ENCODE measurements at regions not wholly inside any gene's neighbourhood (a gene's known extent, or its start where the extent isn't known, plus 50 kb on each side); places are given as distances from the start of the nearest gene placed in this dataset.

- POLR2A ChIA-PET (ENCODE audit: unreplicated experiment) = no interaction called here
Measured at GRCh38 chr13:109669956-109670355, 116.4 kb downstream of the IRS2 start.

More at GRCh38 chr13:109669956-109670355, 116.4 kb downstream of the IRS2 start:
- no peak for TF ChIP-seq BHLHE40 (IDR thresholded peaks at IDR 0.05; ENCODE audit: low read depth, low read length)
- no peak for TF ChIP-seq SMC3 (IDR thresholded peaks at IDR 0.05; ENCODE audit: low read depth, low read length)
- TF ChIP-seq USF2 (IDR thresholded peaks at IDR 0.05; ENCODE audit: low read depth, low read length) = no peak
- TF ChIP-seq POLR2A (IDR thresholded peaks at IDR 0.05; ENCODE audit: low read depth, low read length) = no peak
- TF ChIP-seq MAFK (IDR thresholded peaks at IDR 0.05; ENCODE audit: low read depth, low read length) = no peak
- TF ChIP-seq FOS (IDR thresholded peaks at IDR 0.05; ENCODE audit: low read depth, low read length) = no peak
- no peak for TF ChIP-seq RAD21 (IDR thresholded peaks at IDR 0.05; ENCODE audit: low read length)
- no peak for TF ChIP-seq RCOR1 (IDR thresholded peaks at IDR 0.05; ENCODE audit: insufficient replicate concordance, low read length)
- no peak for TF ChIP-seq RFX5 (IDR thresholded peaks at IDR 0.05; ENCODE audit: low read depth, low read length)
- TF ChIP-seq CHD1 (IDR thresholded peaks at IDR 0.05; ENCODE audit: low read depth, low read length) = no peak
- no peak for TF ChIP-seq MXI1 (IDR thresholded peaks at IDR 0.05; ENCODE audit: borderline replicate concordance, low read depth, low read length)
- no peak for TF ChIP-seq CEBPB (IDR thresholded peaks at IDR 0.05; ENCODE audit: low read depth, low read length)
- H2BK15ac ChIP-seq (ENCODE audit: low read depth, low read length) = no peak overlapping the region
- no peak overlapping the region for H2BK20ac ChIP-seq (ENCODE audit: low read depth, low read length)
- no peak overlapping the region for H3K9ac ChIP-seq (ENCODE audit: low read depth, low read length)
- no peak overlapping the region for H3K14ac ChIP-seq (replicated peaks; ENCODE audit: low read depth, low read length)
- ATAC-seq (ENCODE audit: low read depth) = no peak
- BruUV-seq (replicated peaks) = no TSS peak
- no peak overlapping the region for H2BK5ac ChIP-seq (ENCODE audit: low read depth, low read length, poor library complexity, severe bottlenecking)
- H3K9me3 ChIP-seq (ENCODE audit: control insufficient read depth, insufficient read depth, low read length) = no peaks in the 10 kb centered on the region
- in situ Hi-C loops (cut with MboI; ENCODE audit: low sequenced_read_pairs) = no loop called here
- dilution Hi-C loops (cut with HindIII; ENCODE audit: low sequenced_read_pairs, unreplicated experiment) = no loop called here
- no peak overlapping the region for H3K18ac ChIP-seq (ENCODE audit: low read depth, low read length)
- H3K4me2 ChIP-seq (ENCODE audit: low read depth, low read length) = no peak overlapping the region
- no peak overlapping the region for H2AFZ ChIP-seq (replicated peaks; ENCODE audit: low read length, poor library complexity)
- intact Hi-C loops (cut with micrococcal nuclease) = no loop called here
- peaks cover 4% of the 10 kb centered on the region; the same call in 1 of the 2 replicates for H3K4me1 ChIP-seq (ENCODE audit: control insufficient read depth, insufficient read depth, low read length)
- DNase-seq = no peak
- no peak overlapping the region for H2AK5ac ChIP-seq (ENCODE audit: low read depth, low read length)
- H3K27ac ChIP-seq (ENCODE audit: insufficient read depth, low read length) = no peak overlapping the region
- no peaks in the 10 kb centered on the region for H3K79me1 ChIP-seq (ENCODE audit: low read depth in 1 of 2, low read length in 2 of 2)
- CTCF ChIA-PET = no interaction called here
- no peak overlapping the region for H3K56ac ChIP-seq (ENCODE audit: extremely low read depth, insufficient read depth, low read length)
- H3K4ac ChIP-seq (ENCODE audit: low read depth, low read length) = no peak overlapping the region
- H3K36me3 ChIP-seq (ENCODE audit: control insufficient read depth, insufficient read depth, low read length) = no peaks in the 10 kb centered on the region
- H3K27me3 ChIP-seq (ENCODE audit: control insufficient read depth, insufficient read depth, low read length) = peaks cover 4% of the 10 kb centered on the region
- H4K20me1 ChIP-seq (ENCODE audit: insufficient read depth, low read length) = no peaks in the 10 kb centered on the region
- H4K5ac ChIP-seq (ENCODE audit: low read depth, low read length) = no peak overlapping the region
- no peak overlapping the region for H3K23ac ChIP-seq (ENCODE audit: low read depth, low read length)
- no peak overlapping the region for H4K8ac ChIP-seq (ENCODE audit: low read depth in 2 of 2, low read length in 2 of 2)
- H3K9me1 ChIP-seq (ENCODE audit: insufficient read depth, low read length) = peaks cover 5% of the 10 kb centered on the region; the same call in 1 of the 2 replicates
- H4K91ac ChIP-seq (ENCODE audit: insufficient read depth, low read depth, low read length) = no peak overlapping the region
- no peak overlapping the region for H2BK120ac ChIP-seq (ENCODE audit: low read depth, low read length)
- WGBS, 2 experiments (ENCODE audit: extremely low coverage in 2 of 2, insufficient read length in 1 of 2) = 82% methylated on average over 3 of the region's 5 CpGs; no CpG with 5 or more reads in 1 of the 2 experiments
- H2AK9ac ChIP-seq (replicated peaks; ENCODE audit: low read depth, low read length, poor library complexity) = no peak overlapping the region
- no peak overlapping the region for H3K4me3 ChIP-seq (ENCODE audit: insufficient read depth, low read depth, low read length)

Measured in IMR-90 (cell line).